ENCODE measurements at regions not wholly inside any gene's neighbourhood (a gene's known extent, or its start where the extent isn't known, plus 50 kb on each side); places are given as distances from the start of the nearest gene placed in this dataset.
"Not testable (repeated sequence)": the region's sequence is repeated elsewhere in the genome, so short reads cannot be mapped to it uniquely, and the experiment has no call there.

GRCh38 chr11:130682471-130682870, 233.8 kb downstream of the SNX19 start:
- DNase-seq, result not testable (repeated sequence)

- DNase-seq, result no peak
Observed at GRCh38 chr11:130689222-130689908, 226.9 kb downstream of the SNX19 start.

DNA sequence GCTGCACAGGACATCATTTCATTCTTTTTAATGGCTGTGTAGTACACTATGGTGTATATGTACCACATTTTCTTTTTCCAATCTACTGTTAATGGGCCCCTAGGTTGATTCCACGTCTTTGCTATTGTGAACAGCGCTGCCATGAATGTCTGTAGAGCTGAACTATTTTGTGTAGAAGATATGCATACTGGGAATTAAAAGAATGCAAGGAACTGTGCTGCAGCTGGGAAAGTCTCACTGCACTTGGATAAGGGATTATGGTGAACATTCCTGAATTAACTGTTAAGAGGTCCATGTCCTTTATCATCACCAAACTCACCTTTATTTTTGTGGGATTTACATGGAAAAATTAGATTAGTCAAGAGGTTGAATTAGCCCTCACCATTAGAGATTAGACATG, 224.7 kb downstream of the SNX19 start:
- no peak for DNase-seq

GRCh38 chr11:130692220-130692619, 224.1 kb downstream of the SNX19 start:
- no peak for DNase-seq

DNA sequence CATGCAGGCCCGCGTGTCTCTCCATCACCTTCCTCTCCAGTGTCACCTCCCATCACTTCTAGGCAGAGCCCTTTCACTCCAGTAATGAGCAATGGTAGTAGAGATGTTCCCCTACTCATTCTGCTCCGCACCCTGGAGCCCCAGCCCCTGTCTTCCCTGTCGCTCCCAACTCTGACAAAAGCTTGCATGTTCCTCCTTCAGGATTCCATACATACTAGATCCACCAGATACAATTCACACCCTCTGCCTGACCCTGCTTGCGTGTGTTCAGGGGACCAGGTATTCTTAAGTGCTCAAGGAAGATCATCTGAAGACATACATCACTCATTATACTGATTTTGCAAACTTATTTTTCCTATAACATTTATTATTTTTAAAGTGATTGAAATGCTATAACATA, 222.7 kb downstream of the SNX19 start:
- no peak for DNase-seq

DNA sequence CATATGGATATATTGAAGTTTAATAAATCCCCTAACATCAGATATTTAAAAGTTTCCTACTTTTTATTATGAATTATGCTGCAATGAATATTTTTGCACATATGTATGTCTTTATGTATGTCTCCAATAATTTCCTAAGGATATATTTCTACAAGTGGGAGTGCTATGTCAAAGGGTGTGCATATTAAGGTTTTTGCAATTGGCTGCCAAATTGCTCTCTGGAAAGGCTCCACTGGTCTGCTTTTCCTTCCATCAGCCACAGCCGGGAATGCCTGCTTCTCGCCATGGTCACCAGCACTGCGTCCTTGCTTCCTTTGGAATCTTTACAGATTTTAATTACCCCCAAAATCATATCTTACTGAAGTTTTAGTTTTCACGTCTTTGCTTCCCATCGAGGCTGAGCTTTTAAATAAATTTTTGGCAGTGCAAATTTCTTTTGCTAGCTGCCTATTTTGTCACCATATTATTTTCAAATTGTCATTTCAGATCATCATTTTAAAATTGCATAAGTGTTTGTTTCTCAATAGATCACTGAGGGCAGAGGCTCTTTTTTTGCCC, 221.7 kb downstream of the SNX19 start:
- no peak for DNase-seq

- DNase-seq, result no peak
Observed at GRCh38 chr11:130698174-130698573, 218.1 kb downstream of the SNX19 start.

- no peak for DNase-seq
Observed at GRCh38 chr11:130699561-130699960, 216.7 kb downstream of the SNX19 start.

DNA sequence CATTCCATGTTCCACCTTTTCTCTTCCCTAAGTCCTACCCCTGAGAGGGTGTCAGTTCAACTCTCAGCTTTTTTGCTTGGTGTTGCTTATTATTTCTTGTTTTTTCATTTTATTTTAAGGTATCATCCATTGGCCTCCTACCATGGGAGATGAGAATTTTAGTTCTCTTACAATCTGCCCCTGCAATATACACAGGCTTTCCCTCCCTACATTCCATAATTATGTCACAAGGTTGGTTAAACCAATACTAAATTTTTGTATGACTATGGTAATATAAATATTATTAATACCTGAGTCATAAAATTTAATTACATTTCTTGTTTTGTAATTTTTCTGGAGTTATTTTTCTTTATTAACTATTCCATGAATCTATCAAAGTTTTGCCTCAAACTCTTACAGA, 216.2 kb downstream of the SNX19 start:
- DNase-seq, result no peak

- no peak for DNase-seq
Observed at GRCh38 chr11:130703489-130704190, 212.6 kb downstream of the SNX19 start.

GRCh38 chr11:130705670-130706421, 210.4 kb downstream of the SNX19 start:
- peak; percentile 86 for DNase-seq

GRCh38 chr11:130706572-130706971, 209.7 kb downstream of the SNX19 start:
- DNase-seq, result no peak

DNA sequence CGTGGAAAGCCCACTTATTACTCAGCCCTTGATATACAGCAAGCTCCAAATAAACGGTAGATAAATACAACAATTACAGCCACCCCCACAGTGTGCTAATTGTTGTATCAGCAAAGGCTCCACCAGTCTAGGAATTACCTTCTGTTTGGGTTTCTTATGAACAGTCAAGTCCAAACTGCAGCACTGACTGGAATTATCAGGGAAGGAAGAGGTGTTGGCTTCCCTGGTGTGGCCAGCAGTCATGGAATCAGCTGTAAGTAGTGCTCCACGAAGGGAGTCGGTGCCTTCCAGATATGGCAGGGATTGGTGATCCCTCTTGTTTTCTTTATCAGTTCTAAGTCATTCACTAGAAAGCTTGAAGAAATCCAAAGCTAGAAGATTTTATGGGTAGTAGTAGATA, 209.1 kb downstream of the SNX19 start:
- no peak for DNase-seq

GRCh38 chr11:130709531-130709930, 206.7 kb downstream of the SNX19 start:
- no peak for DNase-seq

DNA sequence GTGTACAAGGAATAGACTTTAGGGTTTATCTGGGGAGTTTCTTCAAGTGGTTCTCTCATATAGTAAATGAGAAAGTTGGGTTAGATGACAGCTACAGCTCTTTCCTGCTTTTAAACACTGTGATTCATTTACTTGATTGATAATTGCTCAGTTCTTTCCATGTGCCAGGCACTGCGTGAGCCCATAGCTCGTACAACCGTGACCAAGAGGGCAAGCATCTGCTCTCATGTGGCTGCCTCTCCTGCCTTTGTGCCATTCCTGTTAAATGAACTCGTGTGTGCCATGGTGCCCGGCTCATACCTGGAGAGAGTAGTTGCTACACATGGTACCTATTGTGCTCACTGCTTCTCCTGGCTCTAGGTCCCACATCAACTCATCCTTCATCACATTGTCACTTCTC, 206.3 kb downstream of the SNX19 start:
- no peak for DNase-seq

DNA sequence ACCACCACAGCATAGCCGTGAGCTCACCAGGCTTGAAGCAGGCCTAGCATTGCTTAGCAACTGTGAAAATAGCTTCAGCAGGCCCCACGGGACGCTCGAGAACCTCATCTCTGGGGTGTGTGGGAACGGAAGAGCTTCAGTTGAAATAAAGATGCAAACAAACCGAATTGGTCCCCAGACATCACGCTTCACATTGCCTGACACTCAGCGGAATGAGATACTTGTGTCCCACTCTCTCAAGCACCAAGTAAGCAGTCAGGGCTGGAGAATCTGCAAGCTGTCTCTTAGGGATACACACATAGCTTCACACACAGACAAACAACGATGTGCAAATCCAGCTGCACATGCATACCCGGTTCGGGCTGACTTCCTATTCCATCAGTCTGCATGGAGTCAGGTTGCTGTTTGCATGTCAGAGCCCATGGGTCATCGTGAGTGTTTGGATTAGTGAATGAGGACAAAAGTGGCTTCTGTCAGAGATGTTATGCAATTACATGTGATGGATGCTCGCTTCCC, 205.7 kb downstream of the SNX19 start:
- DNase-seq, result peak; percentile 67

DNA sequence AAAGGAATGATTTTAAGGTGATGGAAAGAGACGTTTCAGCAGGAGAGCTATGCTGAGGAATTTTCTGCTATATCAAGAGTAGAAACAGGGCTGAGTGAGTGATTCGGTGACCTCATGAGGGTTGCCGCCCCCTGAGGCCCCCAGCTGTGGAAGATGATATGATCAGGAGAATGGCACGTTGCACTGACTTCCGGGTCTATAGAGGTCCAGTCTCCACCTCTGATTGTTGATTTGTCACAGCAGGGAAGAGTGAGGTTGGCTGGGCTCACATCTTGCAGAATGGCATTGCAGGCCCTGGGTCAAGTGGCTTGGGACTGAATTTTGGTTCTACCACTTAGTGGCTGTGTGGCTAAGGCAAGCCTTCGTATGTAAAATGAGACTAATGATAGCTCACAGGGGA, 205.1 kb downstream of the SNX19 start:
- no peak for DNase-seq

GRCh38 chr11:130712480-130712879, 203.8 kb downstream of the SNX19 start:
- DNase-seq, result no peak

GRCh38 chr11:130715085-130715876, 201.0 kb downstream of the SNX19 start:
- DNase-seq, result no peak

GRCh38 chr11:130715877-130716220, 200.4 kb downstream of the SNX19 start:
- no peak for DNase-seq

DNA sequence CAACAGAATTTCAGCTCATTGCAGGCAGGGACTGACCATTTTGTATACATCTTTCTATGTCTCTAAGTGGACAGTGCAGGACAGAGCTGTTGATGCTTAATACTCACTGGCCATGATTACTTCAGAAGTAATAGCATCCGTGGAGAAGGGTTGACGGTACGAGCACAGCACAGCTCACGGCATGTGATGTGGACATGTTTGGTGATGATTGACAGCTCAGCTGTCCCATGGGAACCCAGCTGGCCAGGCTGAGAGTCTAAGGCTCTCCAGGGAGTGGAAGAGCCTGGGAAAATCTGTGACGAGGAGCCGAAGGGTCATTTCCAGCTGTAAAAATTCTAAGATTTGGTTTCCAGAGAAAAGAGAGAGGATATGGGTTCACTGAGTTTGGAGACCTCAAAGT, 198.2 kb downstream of the SNX19 start:
- DNase-seq, result no peak

DNA sequence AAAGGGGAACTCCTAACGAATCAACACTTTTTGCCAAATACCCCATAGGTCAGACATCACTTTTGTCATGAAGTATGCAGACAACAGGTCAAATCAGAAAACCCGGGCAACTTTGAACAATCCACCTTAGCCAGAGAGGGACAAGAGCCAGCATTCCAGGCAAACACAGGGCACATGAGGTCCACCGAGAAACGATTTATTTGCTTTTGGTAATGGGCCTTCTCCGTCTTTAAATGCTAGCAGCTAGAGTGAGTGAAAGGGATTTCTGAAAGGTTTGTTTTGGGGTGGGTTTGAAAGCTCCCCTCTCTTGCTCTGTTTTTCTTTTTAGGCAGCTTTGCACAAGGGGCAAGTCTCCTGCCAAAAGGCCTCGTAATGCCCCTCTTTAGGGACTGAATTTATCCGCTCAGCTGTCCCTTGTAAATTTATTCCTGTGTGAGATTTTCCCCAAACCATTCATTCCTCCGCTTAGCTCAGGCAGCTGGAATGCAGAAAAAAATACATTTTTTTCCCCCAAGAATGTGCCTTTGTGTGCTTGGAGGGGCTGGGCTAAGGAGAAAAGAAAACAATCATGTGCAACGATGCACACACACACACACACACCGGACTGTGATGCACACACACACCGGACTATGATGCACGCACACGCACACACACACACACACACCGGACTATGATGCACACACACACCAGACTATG, 196.9 kb downstream of the SNX19 start:
- no peak for DNase-seq

Data from NCI-H2029 treated with DMSO at 0.1 percent for 48 hours (cell line).